ENCODE measurements at regions not wholly inside any gene's neighbourhood (a gene's known extent, or its start where the extent isn't known, plus 50 kb on each side); places are given as distances from the start of the nearest gene placed in this dataset.

DNA sequence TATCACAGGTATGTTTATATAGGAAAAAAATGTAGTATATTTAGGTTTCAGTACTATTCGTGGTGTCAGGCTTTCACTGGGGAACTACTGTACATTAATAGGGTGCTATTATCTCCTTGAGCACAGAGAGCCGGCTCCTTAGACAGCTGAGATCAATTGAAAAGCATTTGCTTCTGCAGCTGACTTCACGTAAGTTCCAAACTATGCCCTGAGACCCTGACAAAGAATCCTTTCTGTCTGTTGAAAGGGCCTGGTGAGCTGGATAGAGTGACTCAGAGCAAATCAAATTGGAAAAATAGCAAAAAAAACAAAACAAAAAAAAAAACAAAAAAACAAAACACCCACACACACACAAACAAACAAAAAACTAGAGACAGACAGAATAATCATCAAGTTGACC, 652.0 kb downstream of the MTRR start:
- TF ChIP-seq, protein P1, sequence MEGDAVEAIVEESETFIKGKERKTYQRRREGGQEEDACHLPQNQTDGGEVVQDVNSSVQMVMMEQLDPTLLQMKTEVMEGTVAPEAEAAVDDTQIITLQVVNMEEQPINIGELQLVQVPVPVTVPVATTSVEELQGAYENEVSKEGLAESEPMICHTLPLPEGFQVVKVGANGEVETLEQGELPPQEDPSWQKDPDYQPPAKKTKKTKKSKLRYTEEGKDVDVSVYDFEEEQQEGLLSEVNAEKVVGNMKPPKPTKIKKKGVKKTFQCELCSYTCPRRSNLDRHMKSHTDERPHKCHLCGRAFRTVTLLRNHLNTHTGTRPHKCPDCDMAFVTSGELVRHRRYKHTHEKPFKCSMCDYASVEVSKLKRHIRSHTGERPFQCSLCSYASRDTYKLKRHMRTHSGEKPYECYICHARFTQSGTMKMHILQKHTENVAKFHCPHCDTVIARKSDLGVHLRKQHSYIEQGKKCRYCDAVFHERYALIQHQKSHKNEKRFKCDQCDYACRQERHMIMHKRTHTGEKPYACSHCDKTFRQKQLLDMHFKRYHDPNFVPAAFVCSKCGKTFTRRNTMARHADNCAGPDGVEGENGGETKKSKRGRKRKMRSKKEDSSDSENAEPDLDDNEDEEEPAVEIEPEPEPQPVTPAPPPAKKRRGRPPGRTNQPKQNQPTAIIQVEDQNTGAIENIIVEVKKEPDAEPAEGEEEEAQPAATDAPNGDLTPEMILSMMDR (IDR thresholded peaks at IDR 0.05; ENCODE audit: insufficient read depth, low read length, poor library complexity, severe bottlenecking), result no peak
- no peak for TF ChIP-seq EZH2phosphoT487 (conservative IDR thresholded peaks at IDR 0.05; ENCODE audit: low read length)
